ENCODE measurements at regions not wholly inside any gene's neighbourhood (a gene's known extent, or its start where the extent isn't known, plus 50 kb on each side); places are given as distances from the start of the nearest gene placed in this dataset.
"Not testable (repeated sequence)": the region's sequence is repeated elsewhere in the genome, so short reads cannot be mapped to it uniquely, and the experiment has no call there.

- no peak for DNase-seq (ENCODE audit: low spot score)
- no peak for TF ChIP-seq CTCF (IDR thresholded peaks at IDR 0.05; ENCODE audit: extremely low read depth, missing control alignments)
Observed at GRCh38 chr3:104941785-104942184, 424.9 kb upstream of the ALCAM start.

- TF ChIP-seq CTCF (IDR thresholded peaks at IDR 0.05; ENCODE audit: extremely low read depth, missing control alignments), result no peak
- no peak for DNase-seq (ENCODE audit: low spot score)
Observed at GRCh38 chr3:104943974-104944373, 422.7 kb upstream of the ALCAM start.

- no peak for TF ChIP-seq CTCF (IDR thresholded peaks at IDR 0.05; ENCODE audit: extremely low read depth, missing control alignments)
Observed at GRCh38 chr3:104947943-104948342, 418.8 kb upstream of the ALCAM start.

GRCh38 chr3:104949810-104950209, 416.9 kb upstream of the ALCAM start:
- not testable (repeated sequence) for DNase-seq (ENCODE audit: low spot score)

More at GRCh38 chr3:104947943-104948342, 418.8 kb upstream of the ALCAM start:
- no peak for DNase-seq (ENCODE audit: low spot score)

- no peak for DNase-seq (ENCODE audit: low spot score)
- TF ChIP-seq CTCF (IDR thresholded peaks at IDR 0.05; ENCODE audit: extremely low read depth, missing control alignments), result no peak
Observed at GRCh38 chr3:104951426-104951825, 415.3 kb upstream of the ALCAM start.

- no peak for DNase-seq (ENCODE audit: low spot score)
- TF ChIP-seq CTCF (IDR thresholded peaks at IDR 0.05; ENCODE audit: extremely low read depth, missing control alignments), result no peak
Observed at GRCh38 chr3:104952146-104952972, 414.4 kb upstream of the ALCAM start.

- DNase-seq (ENCODE audit: low spot score), result no peak
Observed at GRCh38 chr3:104956620-104957345, 409.9 kb upstream of the ALCAM start.

More at GRCh38 chr3:104956620-104957345, 409.9 kb upstream of the ALCAM start:
- TF ChIP-seq CTCF (IDR thresholded peaks at IDR 0.05; ENCODE audit: extremely low read depth, missing control alignments), result no peak

Data from GM20000 (cell line).